ENCODE measurements at regions not wholly inside any gene's neighbourhood (a gene's known extent, or its start where the extent isn't known, plus 50 kb on each side); places are given as distances from the start of the nearest gene placed in this dataset.

GRCh38 chr1:79235301-79236002 is 228.9 kb upstream of the ADGRL4 start:
- no peak for TF ChIP-seq MAX (IDR thresholded peaks at IDR 0.05)
- TF ChIP-seq USF1 (IDR thresholded peaks at IDR 0.05) = no peak
- no peak for TF ChIP-seq TAF1 (IDR thresholded peaks at IDR 0.05; ENCODE audit: low read depth)
- no peak for TF ChIP-seq CEBPB (IDR thresholded peaks at IDR 0.05)
- no peak for TF ChIP-seq TCF12 (IDR thresholded peaks at IDR 0.05; ENCODE audit: low read depth)
- no peak for TF ChIP-seq EP300 (IDR thresholded peaks at IDR 0.05; ENCODE audit: borderline replicate concordance)
- no peak for TF ChIP-seq EGR1 (IDR thresholded peaks at IDR 0.05)
- TF ChIP-seq YY1 (IDR thresholded peaks at IDR 0.05; ENCODE audit: low read depth) = no peak
- no peak for TF ChIP-seq CREB1 (IDR thresholded peaks at IDR 0.05; ENCODE audit: low read depth)
- TF ChIP-seq ZBTB7A (IDR thresholded peaks at IDR 0.05; ENCODE audit: low read depth) = no peak
- no peak for TF ChIP-seq NFIC (IDR thresholded peaks at IDR 0.05)
- TF ChIP-seq REST (IDR thresholded peaks at IDR 0.05; ENCODE audit: low read depth) = no peak
- TF ChIP-seq RAD21 (IDR thresholded peaks at IDR 0.05; ENCODE audit: low read depth) = no peak
- no peak for TF ChIP-seq TEAD4 (IDR thresholded peaks at IDR 0.05)
- TF ChIP-seq FOXM1 (IDR thresholded peaks at IDR 0.05; ENCODE audit: borderline replicate concordance, low read depth) = no peak

- TF ChIP-seq EP300 (IDR thresholded peaks at IDR 0.05; ENCODE audit: borderline replicate concordance) (no peak), USF1 (IDR thresholded peaks at IDR 0.05) (no peak), TCF12 (IDR thresholded peaks at IDR 0.05; ENCODE audit: low read depth) (no peak), YY1 (IDR thresholded peaks at IDR 0.05; ENCODE audit: low read depth) (no peak), NFIC (IDR thresholded peaks at IDR 0.05) (no peak), MAX (IDR thresholded peaks at IDR 0.05) (no peak), TAF1 (IDR thresholded peaks at IDR 0.05; ENCODE audit: low read depth) (no peak), FOXM1 (IDR thresholded peaks at IDR 0.05; ENCODE audit: borderline replicate concordance, low read depth) (no peak), CEBPB (IDR thresholded peaks at IDR 0.05) (no peak), REST (IDR thresholded peaks at IDR 0.05; ENCODE audit: low read depth) (no peak), EGR1 (IDR thresholded peaks at IDR 0.05) (no peak), TEAD4 (IDR thresholded peaks at IDR 0.05) (no peak), ZBTB7A (IDR thresholded peaks at IDR 0.05; ENCODE audit: low read depth) (no peak), RAD21 (IDR thresholded peaks at IDR 0.05; ENCODE audit: low read depth) (no peak), CREB1 (IDR thresholded peaks at IDR 0.05; ENCODE audit: low read depth) (no peak)
These were observed 226.3 kb upstream of the ADGRL4 start for GRCh38 chr1:79232818-79233217.

GRCh38 chr1:79226963-79227362 is 220.4 kb upstream of the ADGRL4 start:
- TF ChIP-seq FOXM1 (IDR thresholded peaks at IDR 0.05; ENCODE audit: borderline replicate concordance, low read depth) = no peak
- no peak for TF ChIP-seq TCF12 (IDR thresholded peaks at IDR 0.05; ENCODE audit: low read depth)
- no peak for TF ChIP-seq MAX (IDR thresholded peaks at IDR 0.05)
- TF ChIP-seq NFIC (IDR thresholded peaks at IDR 0.05) = no peak
- TF ChIP-seq TEAD4 (IDR thresholded peaks at IDR 0.05) = no peak
- TF ChIP-seq YY1 (IDR thresholded peaks at IDR 0.05; ENCODE audit: low read depth) = no peak
- no peak for TF ChIP-seq RAD21 (IDR thresholded peaks at IDR 0.05; ENCODE audit: low read depth)
- TF ChIP-seq ZBTB7A (IDR thresholded peaks at IDR 0.05; ENCODE audit: low read depth) = no peak
- no peak for TF ChIP-seq CREB1 (IDR thresholded peaks at IDR 0.05; ENCODE audit: low read depth)
- TF ChIP-seq EGR1 (IDR thresholded peaks at IDR 0.05) = no peak
- no peak for TF ChIP-seq REST (IDR thresholded peaks at IDR 0.05; ENCODE audit: low read depth)
- TF ChIP-seq TAF1 (IDR thresholded peaks at IDR 0.05; ENCODE audit: low read depth) = no peak
- TF ChIP-seq USF1 (IDR thresholded peaks at IDR 0.05) = no peak
- TF ChIP-seq EP300 (IDR thresholded peaks at IDR 0.05; ENCODE audit: borderline replicate concordance) = no peak
- TF ChIP-seq CEBPB (IDR thresholded peaks at IDR 0.05) = no peak
